ENCODE measurements at regions not wholly inside any gene's neighbourhood (a gene's known extent, or its start where the extent isn't known, plus 50 kb on each side); places are given as distances from the start of the nearest gene placed in this dataset.

DNA sequence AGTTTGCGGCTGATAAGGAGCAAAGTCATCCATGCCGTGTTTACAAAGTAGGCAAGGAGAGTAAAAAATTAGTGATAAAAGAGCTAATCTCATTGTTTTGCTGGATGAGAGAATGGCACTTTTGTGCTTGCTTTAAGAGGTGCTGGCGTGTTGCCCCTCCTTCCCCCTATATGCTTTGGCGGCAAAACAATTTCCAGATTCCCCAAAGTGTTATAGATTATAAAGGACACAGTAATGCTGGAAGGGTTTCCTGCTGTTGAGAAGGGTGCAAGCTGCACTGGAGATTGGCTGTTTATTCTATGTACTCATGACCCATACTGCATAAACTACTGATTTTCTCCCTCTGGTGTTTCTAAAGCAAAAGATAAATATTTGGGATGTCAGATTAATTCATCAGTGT lies 338.9 kb upstream of the MAP3K7 start:
- no peak for DNase-seq

DNA sequence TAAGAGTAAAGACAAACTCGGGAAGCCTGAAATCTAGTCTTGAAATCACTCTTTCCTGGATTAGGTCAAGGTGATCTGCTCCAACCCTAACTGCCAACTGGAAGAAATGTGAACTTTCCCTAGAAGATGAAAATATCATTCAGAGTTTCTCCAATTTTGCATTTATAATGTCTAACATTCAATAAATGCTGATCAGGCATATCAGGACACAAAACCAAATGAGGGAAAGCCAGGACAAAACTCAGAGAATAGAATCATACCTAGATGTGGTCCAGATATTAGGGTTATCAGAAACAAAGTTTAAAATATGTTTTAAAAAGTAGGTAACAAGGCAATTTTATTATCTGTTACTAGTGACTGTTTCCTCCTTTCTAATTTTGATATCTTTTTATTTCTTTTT lies 335.5 kb upstream of the MAP3K7 start:
- no peak for DNase-seq

DNA sequence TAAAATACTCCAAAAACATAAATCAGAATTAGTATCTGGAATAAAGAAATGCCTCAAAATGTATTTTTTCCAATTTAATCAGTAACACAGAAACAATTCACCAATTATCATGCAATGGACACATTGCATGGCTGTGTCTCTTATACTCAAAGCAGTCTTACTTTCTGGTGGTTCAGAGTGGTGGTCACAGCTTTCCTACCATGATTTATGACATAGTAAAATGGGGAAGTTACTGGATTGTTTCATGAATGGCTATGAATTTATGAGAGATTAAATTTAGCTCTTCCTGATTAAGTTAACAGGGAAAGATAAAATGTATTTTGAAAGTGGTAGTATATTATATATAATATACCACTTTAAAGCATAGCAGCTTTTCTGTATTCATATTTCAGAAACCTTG lies 331.5 kb upstream of the MAP3K7 start:
- no peak for DNase-seq

DNA sequence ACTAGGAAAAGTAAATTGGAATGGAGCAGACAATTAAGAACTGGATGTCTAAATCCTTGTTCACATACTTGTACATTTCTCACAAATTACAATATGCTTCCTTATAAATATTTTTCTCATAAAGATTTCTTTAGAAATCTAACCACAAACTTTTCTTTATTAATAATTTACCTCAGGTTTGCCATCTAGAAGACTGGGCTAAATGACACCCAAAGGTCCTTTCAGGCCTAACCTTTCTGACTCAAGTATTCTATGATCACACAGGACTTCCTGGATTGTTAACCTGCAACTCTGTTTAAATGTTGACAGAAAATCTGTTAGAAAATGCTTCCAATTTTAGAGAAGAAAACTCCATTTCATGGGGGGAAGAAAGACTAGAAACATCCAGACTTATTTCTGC lies 330.5 kb upstream of the MAP3K7 start:
- no peak for DNase-seq

DNA sequence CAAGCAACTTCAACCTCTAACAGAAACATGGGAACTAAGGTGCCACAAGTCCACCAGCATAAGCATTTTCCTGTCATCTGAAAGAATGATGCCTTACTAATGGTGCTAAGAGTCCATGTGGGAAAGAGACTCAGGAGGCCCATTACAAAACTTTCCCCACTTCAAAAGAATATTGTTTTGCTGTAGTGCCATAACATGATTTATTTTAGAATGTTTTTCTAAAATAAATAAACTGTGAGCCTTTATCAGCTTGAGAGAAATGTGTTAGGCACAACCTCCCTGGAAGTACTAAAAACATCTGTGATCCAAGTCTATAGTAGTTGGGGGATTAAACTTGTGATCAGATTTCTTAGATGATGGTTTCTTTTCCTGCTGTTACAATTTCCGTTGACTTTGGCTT lies 330.1 kb upstream of the MAP3K7 start:
- DNase-seq = no peak

DNA sequence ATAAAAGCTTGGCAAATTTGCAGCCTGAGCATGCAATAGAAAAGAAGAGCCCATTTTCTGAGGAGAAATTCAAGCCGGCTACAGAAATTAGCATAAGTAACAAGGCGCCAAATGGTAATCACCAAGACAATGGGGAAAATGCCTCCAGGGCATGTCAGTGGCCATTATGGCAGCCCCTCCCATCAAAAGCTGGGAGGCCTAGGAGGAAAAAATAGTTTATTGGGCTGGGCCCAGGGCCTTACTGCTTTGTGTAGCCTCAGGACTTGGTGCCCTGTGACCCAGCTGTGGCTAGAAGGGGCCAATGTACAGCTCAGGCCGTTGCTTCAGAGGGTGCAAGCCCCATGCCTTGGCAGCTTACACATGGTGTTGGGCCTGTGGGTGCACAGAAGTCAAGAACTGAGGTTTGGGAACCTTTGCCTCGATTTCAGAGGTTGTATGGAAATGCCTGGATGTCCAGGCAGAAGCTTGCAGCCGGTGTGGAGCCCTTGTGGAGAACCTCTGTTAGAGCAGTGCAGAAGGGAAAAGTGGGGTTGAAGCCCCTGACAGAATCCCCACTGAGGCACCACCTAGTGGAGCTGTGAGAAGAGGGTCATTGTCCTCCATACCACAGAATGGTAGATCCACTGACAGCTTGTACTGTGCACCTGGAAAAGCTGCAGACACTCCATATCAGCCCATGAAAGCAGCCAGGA lies 328.5 kb upstream of the MAP3K7 start:
- DNase-seq = no peak

DNA sequence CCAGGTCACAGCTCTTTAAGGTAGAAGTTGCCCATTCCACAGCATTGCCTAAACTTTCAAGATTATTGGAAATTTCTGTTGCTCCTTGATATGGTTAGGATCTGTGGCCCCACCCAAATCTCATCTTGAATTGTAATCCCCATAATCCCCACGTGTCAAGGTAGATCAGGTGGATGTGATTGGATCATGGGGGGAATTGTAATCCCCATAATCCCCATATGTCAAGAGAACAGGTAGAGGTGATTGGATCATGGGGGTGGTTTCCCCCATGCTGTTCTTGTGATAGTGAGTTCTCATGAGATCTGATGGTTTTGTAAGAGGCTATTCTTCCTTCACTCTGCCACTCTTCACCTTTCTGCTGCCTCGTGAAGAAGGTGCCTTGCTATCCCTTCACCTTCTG lies 327.4 kb upstream of the MAP3K7 start:
- no peak for DNase-seq

DNA sequence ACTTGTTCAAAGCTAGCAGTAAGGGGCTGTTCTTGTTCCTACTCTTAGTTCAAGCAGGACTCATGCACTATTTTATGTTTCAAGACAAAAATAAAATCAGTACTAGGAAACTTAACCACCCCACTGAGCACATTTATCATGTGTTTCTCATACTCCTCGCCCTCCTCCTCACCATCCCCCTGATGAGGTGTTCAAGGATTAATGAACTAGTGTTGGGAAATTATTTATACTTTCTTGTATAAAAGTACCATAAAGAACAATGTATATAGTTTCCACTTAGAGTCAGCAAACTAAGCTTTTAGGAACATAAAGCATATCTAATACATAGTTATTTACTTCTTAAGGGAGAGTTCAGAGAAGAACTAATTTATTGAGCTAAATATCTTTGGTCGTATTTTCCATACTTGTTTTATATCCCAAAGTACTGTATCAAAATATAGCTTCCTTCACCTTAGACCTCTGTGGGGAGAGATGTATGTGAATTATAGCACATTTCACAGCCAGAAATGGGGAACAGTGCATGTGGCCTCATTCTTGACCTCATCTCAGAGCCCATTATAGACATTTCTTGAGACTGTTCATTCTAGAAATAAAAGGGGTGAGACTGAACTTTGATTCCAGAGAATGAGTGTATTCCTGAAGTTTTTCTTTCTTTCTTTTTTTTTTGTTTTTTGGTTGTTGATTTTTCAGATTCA lies 326.5 kb upstream of the MAP3K7 start:
- DNase-seq = no peak

DNA sequence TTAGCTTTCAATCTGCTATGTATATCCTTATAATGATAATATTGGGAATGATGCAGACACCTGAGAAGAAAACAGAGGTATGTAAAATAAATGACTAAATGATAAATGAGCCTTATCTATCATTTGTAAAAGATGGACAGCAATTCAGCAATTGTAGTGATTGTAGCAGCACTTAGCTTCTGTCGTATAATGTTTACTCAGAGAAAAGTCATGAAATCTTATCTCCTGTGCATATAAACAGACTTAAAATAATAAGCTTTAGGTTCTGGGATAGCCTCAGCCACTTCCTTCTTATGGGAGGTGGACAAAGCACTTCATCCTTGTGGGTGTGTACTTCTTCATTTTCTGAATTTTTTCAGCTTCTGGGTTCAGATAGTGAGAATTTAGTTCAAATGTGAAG lies 324.8 kb upstream of the MAP3K7 start:
- no peak for DNase-seq

DNA sequence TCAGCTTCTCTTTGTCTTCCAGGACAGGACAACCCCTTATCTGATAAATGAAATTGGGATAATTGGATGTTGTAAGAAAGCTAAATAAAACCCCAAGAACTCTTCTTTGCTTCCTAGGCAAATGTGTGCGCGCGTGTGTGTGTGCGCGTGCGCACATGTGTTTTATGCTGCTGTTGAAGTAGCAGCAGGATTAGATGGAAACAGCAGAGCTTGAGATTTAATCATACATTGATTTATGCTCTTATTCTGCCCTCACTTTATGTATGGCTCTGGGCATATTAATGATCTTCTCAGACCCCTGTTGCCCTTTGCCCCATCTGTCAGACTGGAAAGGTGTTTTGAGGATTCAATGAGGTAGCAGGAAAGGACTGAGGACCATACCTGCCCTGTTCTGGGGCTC lies 324.0 kb upstream of the MAP3K7 start:
- DNase-seq = no peak

DNA sequence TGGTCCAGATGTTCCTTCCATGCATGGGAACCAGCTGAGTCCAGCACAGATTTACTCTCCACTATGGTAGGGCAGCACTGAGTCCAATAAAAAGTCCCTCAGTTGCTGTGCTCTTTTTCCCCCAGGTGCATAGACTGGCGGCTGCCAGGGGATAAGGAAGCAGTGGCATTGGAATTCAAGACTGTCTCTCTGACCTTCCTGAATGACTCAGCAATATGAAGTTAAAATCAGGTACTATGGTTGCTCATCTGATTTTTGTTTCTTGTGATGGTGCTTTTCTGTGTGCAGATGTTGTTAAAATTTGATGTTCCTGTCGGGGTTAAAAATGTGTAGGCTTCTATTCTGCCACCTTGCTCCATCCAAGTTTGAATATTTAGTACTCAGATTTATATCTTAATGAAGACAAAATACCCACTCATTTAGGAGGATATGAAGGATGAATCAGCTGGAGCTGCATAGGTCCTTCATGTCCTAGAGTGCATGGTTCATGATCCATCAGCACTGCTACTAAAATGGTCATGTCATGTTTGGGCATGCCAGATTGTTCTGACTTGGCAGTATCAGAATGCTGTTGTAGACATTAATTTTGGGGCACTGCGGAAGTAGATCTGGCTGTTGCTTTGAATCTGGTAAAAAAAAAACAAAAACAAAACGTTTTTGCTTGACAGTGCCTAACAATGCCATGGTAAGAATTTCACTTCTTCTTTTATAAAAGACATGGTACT lies 321.2 kb upstream of the MAP3K7 start:
- no peak for DNase-seq

DNA sequence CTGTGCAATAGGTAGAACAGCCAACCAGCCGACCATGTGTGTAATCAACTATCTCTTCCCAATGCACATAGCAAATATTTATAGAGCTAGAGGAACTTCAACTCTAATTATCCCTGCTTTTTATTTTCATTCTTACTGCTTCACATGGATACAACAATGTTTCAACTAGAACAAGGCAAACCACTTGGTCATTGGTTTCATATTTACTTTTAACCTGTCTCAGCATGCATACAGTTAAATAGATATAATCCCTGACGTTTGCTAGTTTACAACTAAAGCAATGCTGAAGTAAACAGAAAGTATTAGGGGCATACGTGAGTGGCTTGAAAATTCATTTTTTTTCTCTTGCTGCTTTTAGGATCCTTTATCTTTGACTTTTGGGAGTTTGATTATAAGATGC lies 318.5 kb upstream of the MAP3K7 start:
- no peak for DNase-seq

DNA sequence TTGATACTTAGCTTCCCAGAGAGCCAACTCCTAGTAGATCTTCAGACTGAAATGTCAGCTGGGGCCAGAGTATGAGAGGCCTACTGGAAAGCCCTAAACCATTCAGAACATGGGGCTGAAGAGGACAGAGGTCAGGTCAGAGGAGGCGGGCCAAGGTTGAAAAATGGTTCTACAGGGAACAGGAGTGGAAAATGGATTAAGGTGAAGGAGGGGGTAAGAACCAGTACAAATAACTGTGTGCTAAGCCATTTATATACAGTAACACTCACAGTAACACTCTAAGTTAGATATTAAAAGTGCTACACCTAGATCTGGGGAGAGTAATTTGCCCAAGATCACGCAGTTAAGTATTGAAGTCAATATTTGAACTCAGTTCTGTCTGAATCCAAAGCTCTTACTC lies 313.2 kb upstream of the MAP3K7 start:
- DNase-seq = no peak

DNA sequence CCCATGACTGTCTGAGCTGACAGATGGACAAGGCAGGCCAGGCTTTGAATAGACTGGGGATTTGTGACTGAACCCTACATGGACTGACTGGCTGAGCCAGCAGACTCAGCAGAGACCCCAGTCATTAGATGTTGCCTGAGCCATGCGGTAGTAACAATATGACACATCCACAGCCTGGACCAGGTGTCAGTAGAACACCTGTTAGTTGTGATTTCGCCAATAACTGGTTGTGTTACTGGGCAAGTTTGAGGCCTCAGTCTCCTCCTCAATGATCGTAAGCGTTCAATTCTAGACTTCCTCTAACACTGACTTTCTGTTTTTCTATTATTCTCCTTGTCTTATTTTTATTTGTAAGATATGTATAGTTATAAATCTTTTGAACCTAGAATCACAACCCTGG lies 311.9 kb upstream of the MAP3K7 start:
- DNase-seq = no peak

DNA sequence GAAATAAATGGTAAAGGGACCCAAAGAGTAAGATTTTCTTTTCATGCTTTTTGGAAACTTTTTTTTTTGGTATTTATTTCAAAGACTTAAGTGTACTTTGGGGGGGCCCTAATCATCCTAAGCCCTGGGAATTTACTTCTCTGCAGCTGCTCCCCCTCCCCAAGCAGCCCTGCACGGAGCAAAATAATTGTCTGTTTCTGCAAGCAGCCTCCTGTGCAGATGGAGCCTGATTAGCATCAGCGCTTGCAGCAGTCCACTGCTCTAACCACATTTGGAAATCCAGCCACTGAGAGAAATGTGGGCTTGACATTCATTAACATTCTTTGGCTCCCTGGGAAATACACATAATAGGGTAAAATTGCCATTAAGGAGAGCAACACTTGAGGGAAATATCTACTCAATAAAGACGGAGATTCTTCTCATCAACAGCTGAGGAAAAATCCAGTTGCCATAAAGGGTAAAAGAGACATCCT lies 309.2 kb upstream of the MAP3K7 start:
- DNase-seq = no peak

DNA sequence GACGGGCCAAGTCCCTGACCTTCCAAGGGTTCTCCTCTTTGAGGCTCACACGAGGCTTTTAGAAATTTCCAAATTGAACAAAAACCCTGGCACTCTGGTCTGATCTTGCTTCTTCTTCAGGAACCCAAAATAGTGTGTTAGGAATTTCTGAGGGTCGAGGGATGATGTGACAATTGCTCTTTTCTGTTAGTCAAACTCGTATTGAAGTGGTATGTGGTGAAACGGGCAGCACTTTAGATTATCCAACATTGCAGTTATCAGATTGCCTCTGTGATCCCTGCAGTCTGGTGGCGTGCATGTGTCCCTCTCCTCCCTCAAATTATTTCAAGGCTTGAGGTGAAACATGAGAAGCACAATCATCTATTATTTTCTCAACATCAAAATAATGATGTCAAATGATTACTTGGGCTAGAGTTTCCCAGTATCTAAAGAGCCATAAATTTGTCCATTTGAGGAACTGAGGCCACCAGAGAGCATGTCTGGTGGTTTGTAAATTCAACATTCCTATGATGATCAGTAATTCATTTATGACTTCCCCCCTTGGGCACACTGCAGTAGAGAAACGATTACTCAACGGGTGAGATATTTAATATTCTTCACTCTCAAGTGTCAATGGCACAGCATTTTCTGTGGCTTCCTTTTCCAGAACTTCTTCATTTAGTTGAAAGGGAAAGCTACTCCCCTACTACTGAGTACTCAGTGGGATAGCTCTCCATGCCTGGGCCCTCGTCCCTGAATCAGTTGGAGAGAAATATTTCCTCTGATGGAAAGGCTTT lies 308.6 kb upstream of the MAP3K7 start:
- DNase-seq = no peak

DNA sequence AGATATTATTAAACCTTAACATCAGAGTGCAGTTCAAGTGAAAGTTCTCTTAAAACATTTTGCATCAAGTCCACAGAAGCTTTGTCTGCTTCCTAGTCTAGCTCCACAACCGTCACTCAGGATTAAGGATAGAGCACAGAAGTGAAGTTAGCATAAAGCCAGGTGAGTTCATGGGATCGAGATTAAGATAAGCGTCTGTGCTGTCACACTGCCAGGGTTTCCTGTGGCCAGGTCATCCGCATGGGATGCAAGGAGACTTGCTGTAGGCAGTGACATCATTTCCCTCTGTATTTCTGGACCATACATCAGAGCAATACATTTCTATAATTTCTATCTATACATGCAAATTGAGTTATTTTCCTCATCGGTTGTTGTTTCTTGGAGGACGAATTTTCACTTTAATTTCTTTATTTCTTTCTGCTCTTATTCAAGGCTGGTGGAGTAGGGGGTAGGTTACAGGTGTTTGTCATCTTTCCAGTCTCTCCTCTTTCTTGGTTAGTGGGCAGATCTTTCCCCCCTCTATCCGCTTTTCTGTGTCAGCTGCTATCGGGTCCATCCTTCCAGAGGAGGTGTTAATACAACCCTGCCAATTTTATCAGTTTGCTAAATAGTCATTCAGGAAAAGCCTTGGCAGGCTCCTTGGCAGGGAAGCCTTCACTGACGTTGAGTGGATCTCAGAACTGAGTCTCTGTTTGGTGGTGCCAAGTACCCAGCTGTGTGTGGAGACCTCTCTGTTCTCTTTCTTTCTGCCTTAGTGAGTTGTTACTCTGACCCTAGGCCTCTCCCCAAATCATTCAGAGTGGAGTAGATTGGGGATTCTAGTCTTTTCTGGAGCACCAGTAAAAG lies 307.6 kb upstream of the MAP3K7 start:
- no peak for DNase-seq

DNA sequence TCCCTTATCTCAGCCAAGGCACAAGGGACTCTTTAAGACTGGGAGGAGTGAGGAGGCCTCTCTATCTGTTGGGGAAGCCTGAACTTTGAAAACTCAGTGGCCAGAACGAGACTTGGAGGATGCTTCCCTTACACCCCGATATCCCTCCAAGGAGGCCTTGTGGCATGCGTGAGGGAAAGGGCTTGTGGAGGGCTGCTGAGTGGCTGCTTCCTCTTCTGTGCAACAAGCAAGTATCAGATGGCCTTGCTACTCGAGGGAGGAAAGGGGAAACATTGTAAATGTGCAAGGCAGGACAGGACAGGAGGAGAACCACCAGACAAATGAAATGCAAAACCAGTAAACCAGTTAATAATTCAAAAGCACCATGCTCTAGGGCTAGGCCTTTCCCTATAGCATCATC lies 306.5 kb upstream of the MAP3K7 start:
- no peak for DNase-seq

DNA sequence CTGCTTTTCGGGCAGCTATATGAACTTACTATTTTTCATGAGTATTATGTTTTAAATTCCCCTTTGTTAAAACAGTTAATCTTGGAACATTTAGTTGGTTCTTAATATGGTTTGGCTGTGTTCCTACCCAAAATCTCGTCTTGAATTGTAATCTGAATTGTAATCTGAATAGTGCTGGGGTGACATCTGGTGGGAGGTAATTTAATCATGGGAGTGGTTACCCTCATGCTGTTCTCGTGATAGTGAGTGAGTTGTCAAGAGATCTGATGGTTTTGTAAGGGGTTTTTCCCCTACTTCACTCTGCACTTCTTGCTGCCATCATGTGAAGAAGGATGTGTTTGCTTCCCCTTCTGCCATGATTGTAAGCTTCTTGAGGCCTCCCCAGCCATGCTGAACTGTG lies 305.4 kb upstream of the MAP3K7 start:
- no peak for DNase-seq

DNA sequence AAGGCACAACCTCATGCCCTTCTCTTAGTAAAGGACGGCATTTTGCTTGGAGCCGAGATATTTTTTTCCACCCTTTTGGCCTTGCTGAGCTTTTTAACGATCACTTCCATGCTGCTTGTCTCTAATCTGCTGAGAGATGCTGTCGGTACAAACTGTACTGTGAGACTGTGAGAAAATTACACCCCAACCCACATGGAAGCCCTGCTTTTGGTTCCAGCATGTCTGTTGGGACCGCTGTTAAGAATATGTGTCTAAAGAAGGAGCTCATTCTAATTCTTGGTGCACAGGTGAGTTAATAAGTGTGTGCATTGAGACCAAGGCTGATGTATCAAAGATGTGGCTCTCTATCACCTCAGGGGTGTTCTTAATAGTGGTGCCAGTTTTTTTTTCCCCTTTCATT lies 304.5 kb upstream of the MAP3K7 start:
- no peak for DNase-seq

DNA sequence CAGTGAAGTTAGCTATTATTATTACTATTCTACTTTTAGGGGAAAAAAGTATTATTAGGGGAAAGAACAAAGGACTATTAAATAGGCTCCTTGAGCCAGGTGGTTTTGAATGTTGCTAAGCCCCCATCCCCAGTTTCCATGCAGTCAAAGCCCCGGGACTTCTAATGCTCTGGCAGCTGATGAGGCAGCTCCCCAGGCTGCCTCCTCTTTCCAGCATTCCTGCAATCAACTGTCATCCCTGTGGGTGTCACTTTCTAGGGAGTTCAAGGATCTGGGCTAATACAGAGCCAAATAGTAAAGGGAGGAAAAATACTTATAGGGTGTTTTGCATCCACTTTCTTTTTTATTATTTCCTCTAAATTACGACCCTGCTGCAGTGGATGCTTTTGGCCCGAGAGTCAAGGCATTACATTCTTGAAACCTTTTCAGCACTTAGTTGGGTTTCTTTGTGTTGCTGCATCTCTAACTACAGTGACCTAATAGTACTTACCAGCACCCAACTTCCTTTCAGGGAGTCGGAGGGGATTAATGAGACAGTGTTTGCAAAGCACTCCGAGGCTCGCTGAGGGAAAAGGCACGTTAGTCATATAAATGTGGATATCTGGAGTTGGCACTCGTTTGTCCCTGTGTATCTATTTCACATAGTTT lies 303.9 kb upstream of the MAP3K7 start:
- no peak for DNase-seq

DNA sequence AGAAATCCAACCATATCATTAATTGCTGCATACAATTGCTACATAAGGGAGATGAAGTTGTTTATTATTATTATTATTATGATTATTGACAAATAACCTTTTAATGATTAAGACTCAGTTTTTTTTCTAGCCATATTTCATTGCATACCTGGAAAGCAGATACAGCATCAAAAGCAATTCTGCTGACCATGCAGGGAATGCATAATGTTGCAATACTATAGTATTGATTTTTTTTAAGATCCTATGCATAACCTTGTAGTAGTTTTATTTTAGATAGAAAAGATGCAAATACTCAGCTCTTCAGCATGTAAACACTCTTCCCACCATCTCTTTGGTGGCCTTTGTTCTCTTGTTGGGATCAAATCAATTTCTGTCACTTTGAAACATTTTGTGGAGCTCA lies 300.9 kb upstream of the MAP3K7 start:
- no peak for DNase-seq
